IMR-90 (cell line): ENCODE measurements at regions not wholly inside any gene's neighbourhood (a gene's known extent, or its start where the extent isn't known, plus 50 kb on each side); places are given as distances from the start of the nearest gene placed in this dataset.

Experiments
- BHLHE40 ChIP-seq: fragments of 150-350 bp; IDR thresholded peaks from 2 replicates; pipeline ENCODE4 v1.6.1; 2016; ENCODE audit warnings: mild to moderate bottlenecking, low read depth, low read length
- CEBPB ChIP-seq: IDR thresholded peaks from 2 replicates; pipeline ENCODE4 v1.6.1; 2012; ENCODE audit warnings: low read depth, low read length, improper control_type of control experiment
- POLR2A ChIP-seq: IDR thresholded peaks from 2 replicates; pipeline ENCODE4 v1.6.1; 2012; ENCODE audit warnings: mild to moderate bottlenecking, low read depth, low read length
- RAD21 ChIP-seq: IDR thresholded peaks from 2 replicates; pipeline ENCODE4 v1.6.1; 2012; ENCODE audit warnings: low read length, improper control_type of control experiment
- TF ChIP-seq, protein P1 (sequence below): conservative IDR thresholded peaks from 2 replicates; pipeline ENCODE4 v1.5.1; 2012; ENCODE audit warnings: mild to moderate bottlenecking, low read depth, low read length, improper control_type of control experiment
- TF ChIP-seq, protein P2 (sequence below): fragments of 150-350 bp; IDR thresholded peaks from 2 replicates; pipeline ENCODE4 v1.6.1; 2016; ENCODE audit warnings: low read depth, mild to moderate bottlenecking, low read length, moderate library complexity, borderline replicate concordance

DNA sequence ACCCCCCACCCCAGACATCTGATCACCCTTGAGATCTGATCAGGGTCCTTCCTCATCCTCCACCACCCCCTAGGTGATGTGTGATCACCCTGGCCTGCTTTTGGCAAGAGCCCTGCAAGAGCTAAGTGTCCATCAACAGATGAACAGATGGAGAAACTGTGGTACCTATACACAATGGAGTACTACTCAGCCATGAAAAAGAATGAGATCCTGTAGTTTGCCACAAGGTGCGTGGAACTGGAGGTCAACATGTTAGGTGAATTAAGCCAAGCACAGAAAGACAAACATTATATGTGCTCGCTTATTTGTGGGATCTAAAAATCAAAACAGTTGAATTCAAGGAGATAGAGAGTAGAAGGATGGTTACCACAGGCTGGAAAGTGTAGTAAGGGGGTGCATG, 209.1 kb downstream of the USP6NL start:
- no peak for TF ChIP-seq POLR2A
- TF ChIP-seq, protein P1, sequence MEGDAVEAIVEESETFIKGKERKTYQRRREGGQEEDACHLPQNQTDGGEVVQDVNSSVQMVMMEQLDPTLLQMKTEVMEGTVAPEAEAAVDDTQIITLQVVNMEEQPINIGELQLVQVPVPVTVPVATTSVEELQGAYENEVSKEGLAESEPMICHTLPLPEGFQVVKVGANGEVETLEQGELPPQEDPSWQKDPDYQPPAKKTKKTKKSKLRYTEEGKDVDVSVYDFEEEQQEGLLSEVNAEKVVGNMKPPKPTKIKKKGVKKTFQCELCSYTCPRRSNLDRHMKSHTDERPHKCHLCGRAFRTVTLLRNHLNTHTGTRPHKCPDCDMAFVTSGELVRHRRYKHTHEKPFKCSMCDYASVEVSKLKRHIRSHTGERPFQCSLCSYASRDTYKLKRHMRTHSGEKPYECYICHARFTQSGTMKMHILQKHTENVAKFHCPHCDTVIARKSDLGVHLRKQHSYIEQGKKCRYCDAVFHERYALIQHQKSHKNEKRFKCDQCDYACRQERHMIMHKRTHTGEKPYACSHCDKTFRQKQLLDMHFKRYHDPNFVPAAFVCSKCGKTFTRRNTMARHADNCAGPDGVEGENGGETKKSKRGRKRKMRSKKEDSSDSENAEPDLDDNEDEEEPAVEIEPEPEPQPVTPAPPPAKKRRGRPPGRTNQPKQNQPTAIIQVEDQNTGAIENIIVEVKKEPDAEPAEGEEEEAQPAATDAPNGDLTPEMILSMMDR = no peak
- no peak for TF ChIP-seq CEBPB
- TF ChIP-seq, protein P2, sequence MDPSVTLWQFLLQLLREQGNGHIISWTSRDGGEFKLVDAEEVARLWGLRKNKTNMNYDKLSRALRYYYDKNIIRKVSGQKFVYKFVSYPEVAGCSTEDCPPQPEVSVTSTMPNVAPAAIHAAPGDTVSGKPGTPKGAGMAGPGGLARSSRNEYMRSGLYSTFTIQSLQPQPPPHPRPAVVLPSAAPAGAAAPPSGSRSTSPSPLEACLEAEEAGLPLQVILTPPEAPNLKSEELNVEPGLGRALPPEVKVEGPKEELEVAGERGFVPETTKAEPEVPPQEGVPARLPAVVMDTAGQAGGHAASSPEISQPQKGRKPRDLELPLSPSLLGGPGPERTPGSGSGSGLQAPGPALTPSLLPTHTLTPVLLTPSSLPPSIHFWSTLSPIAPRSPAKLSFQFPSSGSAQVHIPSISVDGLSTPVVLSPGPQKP = no peak
- no peak for TF ChIP-seq BHLHE40
- no peak for TF ChIP-seq RAD21
